A549 (cell line): ENCODE measurements at regions not wholly inside any gene's neighbourhood (a gene's known extent, or its start where the extent isn't known, plus 50 kb on each side); places are given as distances from the start of the nearest gene placed in this dataset.

Experiments used
- ATAC-seq, 2 experiments: fragments of 200-7000 bp in 1 of 2; fragments of >200 bp in 1 of 2; cut with Nextera tagmentation in 1 of 2; cut with Tn5 transposase in 1 of 2; 3 replicates each; pipeline versions ENCODE4 v1.8.0 to v1.9.1; 2018 to 2020; ENCODE audit warnings: mild to moderate bottlenecking in 1 of 2, moderate library complexity in 1 of 2
- CTCF ChIA-PET: fragments of 300-600 bp; sonication (Branson Sonifier 250); formaldehyde crosslinking; extraction: SDS; loops from one replicate; lab custom pipeline; 2021; ENCODE audit warnings: antibody characterized with exemption, inconsistent platforms; lab: Yijun Ruan, JAX
- POLR2A ChIA-PET: fragments of 350-600 bp; formaldehyde crosslinking; extraction: SDS; loops from one replicate; lab custom pipeline; 2021; ENCODE audit warnings: antibody characterized with exemption, inconsistent platforms; lab: Yijun Ruan, JAX
- DNase-seq, 2 experiments: peaks; one replicate each; pipeline versions ENCODE4 v3.0.0 to v3.0.0-alpha.2; 2011 to 2016; ENCODE audit warnings: low read depth in 1 of 2, low spot score in 1 of 2
- FAIRE-seq: peaks from 2 replicates; lab custom pipeline; 2011; peaks lifted over from hg19 to GRCh38; lab: Jason Lieb, UNC
- H3K27ac ChIP-seq, 2 experiments: fragments of >200 bp; sonication (Bioruptor Twin); formaldehyde crosslinking; 3 replicates each; pipeline ENCODE4 v1.5.1; 2016 to 2017
- H3K4me1 ChIP-seq: fragments of >200 bp; sonication (Bioruptor Twin); formaldehyde crosslinking; 3 replicates; pipeline ENCODE4 v1.6.1; 2016
- H3K4me2 ChIP-seq: fragments of >200 bp; sonication (Bioruptor Twin); formaldehyde crosslinking; 3 replicates; pipeline ENCODE4 v1.6.1; 2016
- H3K4me3 ChIP-seq: fragments of >200 bp; sonication (Bioruptor Twin); formaldehyde crosslinking; 3 replicates; pipeline ENCODE4 v1.5.1; 2016
- H3K9me3 ChIP-seq: fragments of >200 bp; sonication (Bioruptor Twin); formaldehyde crosslinking; 3 replicates; pipeline ENCODE4 v1.6.1; 2016
- CEBPB ChIP-seq, 2 experiments: fragments of >200 bp in 1 of 2; sonication (Bioruptor Twin) in 1 of 2; formaldehyde crosslinking in 1 of 2; IDR thresholded peaks; 2 replicates each; pipeline ENCODE4 v1.6.1; 2012 to 2016
- CTCF ChIP-seq: fragments of >200 bp; sonication (Bioruptor Twin); formaldehyde crosslinking; IDR thresholded peaks from 3 replicates; pipeline ENCODE4 v1.5.1; 2016
- E2F6 ChIP-seq: IDR thresholded peaks from 2 replicates; pipeline ENCODE4 v1.6.1; 2012; ENCODE audit warnings: low read depth, borderline replicate concordance
- EHMT2 ChIP-seq: fragments of 200-600 bp; sonication (generic); IDR thresholded peaks from 2 replicates; pipeline ENCODE4 v1.6.1; 2016; ENCODE audit warnings: antibody characterized with exemption, low read depth, mild to moderate bottlenecking, moderate library complexity
- ELK1 ChIP-seq: fragments of 150-350 bp; IDR thresholded peaks from 2 replicates; pipeline ENCODE4 v1.6.1; 2014; ENCODE audit warnings: low read depth, mild to moderate bottlenecking, low read length
- GATA3 ChIP-seq: IDR thresholded peaks from 2 replicates; pipeline ENCODE4 v1.6.1; 2012; ENCODE audit warnings: borderline replicate concordance
- HOXB5 ChIP-seq: fragments of 250-450 bp; sonication (Bioruptor Pico); IDR thresholded peaks from 2 replicates; pipeline ENCODE4 v1.5.0; 2020; ENCODE audit warnings: mild to moderate bottlenecking, moderate library complexity
- JUNB ChIP-seq: fragments of >200 bp; sonication (Bioruptor Twin); formaldehyde crosslinking; IDR thresholded peaks from 2 replicates; pipeline ENCODE4 v1.6.1; 2016
- KDM5A ChIP-seq: fragments of 200-600 bp; sonication (generic); IDR thresholded peaks from 2 replicates; pipeline ENCODE4 v1.6.1; 2016; ENCODE audit warnings: antibody characterized with exemption, mild to moderate bottlenecking
- NFE2L2 ChIP-seq: fragments of 150-350 bp; conservative IDR thresholded peaks from 2 replicates; pipeline ENCODE4 v1.6.1; 2014; ENCODE audit warnings: low read length
- NPAS2 ChIP-seq: fragments of 250-450 bp; sonication (Bioruptor Pico); IDR thresholded peaks from 2 replicates; pipeline ENCODE4 v1.8.0; 2022; ENCODE audit warnings: mild to moderate bottlenecking, moderate library complexity, borderline replicate concordance
- PBX3 ChIP-seq: IDR thresholded peaks from 2 replicates; pipeline ENCODE4 v1.6.1; 2012
- PHF8 ChIP-seq: fragments of 200-600 bp; sonication (generic); IDR thresholded peaks from 2 replicates; pipeline ENCODE4 v1.6.1; 2016; ENCODE audit warnings: low read depth, mild to moderate bottlenecking, antibody characterized with exemption, moderate library complexity, borderline replicate concordance
- POLR2A ChIP-seq: IDR thresholded peaks from 2 replicates; pipeline ENCODE4 v1.6.1; 2012; ENCODE audit warnings: mild to moderate bottlenecking, low read length
- RARB ChIP-seq: fragments of 250-450 bp; sonication (Bioruptor Pico); IDR thresholded peaks from 2 replicates; pipeline ENCODE4 v1.8.0; 2021; ENCODE audit warnings: mild to moderate bottlenecking, moderate library complexity
- RFX5 ChIP-seq: fragments of 450-650 bp; IDR thresholded peaks from 2 replicates; pipeline ENCODE4 v1.7.1; 2014; ENCODE audit warnings: antibody characterized with exemption, mild to moderate bottlenecking, moderate library complexity
- RNF2 ChIP-seq: fragments of 200-600 bp; sonication (generic); IDR thresholded peaks from 2 replicates; pipeline ENCODE4 v1.6.1; 2016; ENCODE audit warnings: low read depth, mild to moderate bottlenecking, antibody characterized with exemption, moderate library complexity, borderline replicate concordance
- USF2 ChIP-seq: fragments of 450-650 bp; IDR thresholded peaks from 2 replicates; pipeline ENCODE4 v1.6.1; 2014; ENCODE audit warnings: antibody characterized with exemption
- ZNF302 ChIP-seq: fragments of 250-450 bp; sonication (Bioruptor Pico); IDR thresholded peaks from 2 replicates; pipeline ENCODE4 v1.9.0; 2021; ENCODE audit warnings: inconsistent platforms, mild to moderate bottlenecking, moderate library complexity
- ZSCAN20 ChIP-seq: fragments of 250-450 bp; sonication (Bioruptor Pico); IDR thresholded peaks from 2 replicates; pipeline ENCODE4 v1.8.0; 2022; ENCODE audit warnings: mild to moderate bottlenecking, moderate library complexity
- WGBS: methylation state at CpG from one replicate; pipeline ENCODE4 v1.1.6; 2017; ENCODE audit errors: missing lambda C conversion rate; 5-methylcytosine and 5-hydroxymethylcytosine counted together

GRCh38 chr20:40777653-40778052, 88.6 kb upstream of the MAFB start:
- H3K4me2 ChIP-seq: no peak overlapping the region
- ATAC-seq (no peak), DNase-seq (no peak), FAIRE-seq (no peak)
- TF ChIP-seq PHF8: no peak
- no peak for TF ChIP-seq CTCF
- no peak for TF ChIP-seq E2F6
- no peak for TF ChIP-seq HOXB5 (CRISPR knock-in tag)
- no peak for TF ChIP-seq EHMT2
- TF ChIP-seq USF2: no peak
- TF ChIP-seq POLR2A: no peak
- no peak for TF ChIP-seq RARB (CRISPR knock-in tag)
- no peak for TF ChIP-seq JUNB
- no peak for TF ChIP-seq CEBPB (IDR thresholded peaks at IDR 0.05)
- no peak for TF ChIP-seq PBX3
- TF ChIP-seq RNF2: no peak
- ChIA-PET CTCF (no interaction called here), POLR2A (no interaction called here)
- H3K4me1 ChIP-seq: no peaks in the 10 kb centered on the region
- no peak overlapping the region for H3K4me3 ChIP-seq
- no peak overlapping the region for H3K27ac ChIP-seq
- no peaks in the 10 kb centered on the region for H3K9me3 ChIP-seq

GRCh38 chr20:40778894-40779496, 90.0 kb upstream of the MAFB start:
- TF ChIP-seq CEBPB (IDR thresholded peaks at IDR 0.05) (no peak), KDM5A (no peak), ZNF302 (no peak), PHF8 (no peak), ZSCAN20 (CRISPR knock-in tag) (no peak), RFX5 (no peak), GATA3 (no peak), NPAS2 (CRISPR knock-in tag) (no peak), ELK1 (no peak), NFE2L2 (no peak)
- ATAC-seq: no peak
- FAIRE-seq: no peak
- H3K9me3 ChIP-seq: no peaks in the 10 kb centered on the region
- no peak for DNase-seq
- no peaks in the 10 kb centered on the region for H3K4me1 ChIP-seq
- no peak overlapping the region for H3K4me2 ChIP-seq
- ChIA-PET CTCF (no interaction called here), POLR2A (no interaction called here)
- no peak overlapping the region for H3K4me3 ChIP-seq
- 0% methylated on average over 2 of the region's 2 CpGs for WGBS
- H3K27ac ChIP-seq: no peak overlapping the region
